GM19240 (cell line): ENCODE measurements at regions not wholly inside any gene's neighbourhood (a gene's known extent, or its start where the extent isn't known, plus 50 kb on each side); places are given as distances from the start of the nearest gene placed in this dataset.

Experiments used
- DNase-seq: peaks from one replicate; pipeline ENCODE4 v3.0.0; 2011; ENCODE audit warnings: low spot score; ENCODE audit not compliant: insufficient read length

- no peak for DNase-seq
Observed at GRCh38 chr7:32347244-32347828, 142.8 kb downstream of the LSM5 start.

- no peak for DNase-seq
Observed at GRCh38 chr7:32346253-32346652, 143.9 kb downstream of the LSM5 start.

GRCh38 chr7:32336726-32337125, 153.5 kb downstream of the LSM5 start:
- no peak for DNase-seq

- no peak for DNase-seq
Observed at GRCh38 chr7:32335107-32335506, 155.1 kb downstream of the LSM5 start.

GRCh38 chr7:32330602-32331001, 159.6 kb downstream of the LSM5 start:
- no peak for DNase-seq

GRCh38 chr7:32326078-32326477, 164.1 kb downstream of the LSM5 start:
- no peak for DNase-seq

- no peak for DNase-seq
Observed at GRCh38 chr7:32323712-32324111, 166.5 kb downstream of the LSM5 start.

- no peak for DNase-seq
Observed at GRCh38 chr7:32319012-32319382, 171.2 kb downstream of the LSM5 start.

GRCh38 chr7:32318300-32319011, 171.7 kb downstream of the LSM5 start:
- DNase-seq: no peak

- DNase-seq: no peak
Observed at GRCh38 chr7:32316839-32317238, 173.3 kb downstream of the LSM5 start.

- DNase-seq: no peak
Observed at GRCh38 chr7:32314761-32315160, 175.4 kb downstream of the LSM5 start.

- no peak for DNase-seq
Observed at GRCh38 chr7:32301427-32301826, 188.8 kb downstream of the LSM5 start.

GRCh38 chr7:32299133-32299702, 191.0 kb downstream of the LSM5 start:
- no peak for DNase-seq

- no peak for DNase-seq
Observed at GRCh38 chr7:32298408-32299132, 191.6 kb downstream of the LSM5 start.

- DNase-seq: no peak
Observed at GRCh38 chr7:32293833-32294232, 196.3 kb downstream of the LSM5 start.

- DNase-seq: no peak
Observed at GRCh38 chr7:32289651-32290414, 200.3 kb downstream of the LSM5 start.

GRCh38 chr7:32285698-32286097, 204.5 kb downstream of the LSM5 start:
- no peak for DNase-seq

GRCh38 chr7:32283546-32283945, 206.6 kb downstream of the LSM5 start:
- no peak for DNase-seq

- DNase-seq: no peak
Observed at GRCh38 chr7:32279500-32279899, 209.3 kb upstream of the PDE1C start.

- DNase-seq: no peak
Observed at GRCh38 chr7:32275216-32276009, 205.2 kb upstream of the PDE1C start.

- no peak for DNase-seq
Observed at GRCh38 chr7:32273297-32273696, 203.1 kb upstream of the PDE1C start.
